Esophagus squamous epithelium (tissue), 5 donors: ENCODE measurements at regions not wholly inside any gene's neighbourhood (a gene's known extent, or its start where the extent isn't known, plus 50 kb on each side); places are given as distances from the start of the nearest gene placed in this dataset.

Experiments used
- DNase-seq: peaks from one replicate; lab custom pipeline; 2025; lab: John Stamatoyannopoulos, UW
- H3K27ac ChIP-seq, 4 donors: fragments of 200-600 bp; sonication (generic); one replicate each; pipeline ENCODE4 v1.5.1; 2016 to 2019; ENCODE audit warnings: mild to moderate bottlenecking in 1 of 4
- H3K27me3 ChIP-seq, 4 donors: fragments of 200-600 bp; sonication (generic); 1 replicate in 3 of 4; 2 replicates in 1 of 4; pipeline versions ENCODE4 v1.5.1 to v1.6.0; 2017 to 2021; ENCODE audit warnings: antibody characterized with exemption in 1 of 4
- H3K36me3 ChIP-seq, 3 donors: fragments of 200-600 bp; sonication (generic); one replicate each; pipeline ENCODE4 v1.5.1; 2016 to 2019
- H3K4me1 ChIP-seq, 3 donors: fragments of 200-600 bp; sonication (generic); one replicate each; pipeline ENCODE4 v1.5.1; 2017 to 2019
- H3K4me3 ChIP-seq, 4 donors: fragments of 200-600 bp; sonication (generic); 1 replicate in 3 of 4; 2 replicates in 1 of 4; pipeline ENCODE4 v1.5.1; 2016 to 2019; ENCODE audit warnings: mild to moderate bottlenecking in 2 of 4, moderate library complexity in 1 of 4
- H3K9me3 ChIP-seq, 3 donors: fragments of 200-600 bp; sonication (generic); one replicate each; pipeline ENCODE4 v1.5.1; 2016 to 2019
- CTCF ChIP-seq, 6 experiments: fragments of 450-650 bp in 4 of 6; fragments of 200-600 bp in 2 of 6; sonication (generic) in 2 of 6; IDR thresholded peaks; one replicate each; pipeline ENCODE4 v1.5.1; 2016 to 2019; ENCODE audit warnings: antibody characterized with exemption in 6 of 6, mild to moderate bottlenecking in 4 of 6, moderate library complexity in 4 of 6
- POLR2A ChIP-seq, 4 donors: fragments of 450-650 bp; IDR thresholded peaks; one replicate each; pipeline ENCODE4 v1.6.1; 2017; ENCODE audit warnings: antibody characterized with exemption in 4 of 4, mild to moderate bottlenecking in 4 of 4, moderate library complexity in 3 of 4
- WGBS, 2 donors: methylation state at CpG; one replicate each; pipeline ENCODE4 v1.1.5; 2018; 5-methylcytosine and 5-hydroxymethylcytosine counted together
- intact Hi-C: fragments of 100-400 bp; cut with DNase I; formaldehyde crosslinking; loops from one replicate; pipeline ENCODE4 v1.15.0; 2022
- donor health status: DM: yes; HTN: yes; CAD: no.

GRCh38 chr3:124158168-124158881 is 166.4 kb upstream of the ROPN1 start:
- 55 to 56% methylated on average over 3 to 5 of the region's 5 CpGs for whole genome bisulfite sequencing, 2 donors
- H3K9me3 ChIP-seq = no peaks in the 10 kb centered on the region
- DNase-seq = no peak
- intact Hi-C loops = no loop called here
- H3K27ac ChIP-seq = no peak overlapping the region
- H3K36me3 ChIP-seq = no peaks in the 10 kb centered on the region
- no peaks in the 10 kb centered on the region for H3K27me3 ChIP-seq
- H3K4me3 ChIP-seq = no peak overlapping the region
- no peak for TF ChIP-seq CTCF (IDR thresholded peaks at IDR 0.05)
- no peak for TF ChIP-seq POLR2A (IDR thresholded peaks at IDR 0.05)
- peaks cover 0 to 13% (median 0%) of the 10 kb centered on the region in 3 donors for H3K4me1 ChIP-seq

GRCh38 chr3:124161448-124161847 is 169.5 kb upstream of the ROPN1 start:
- no peak for TF ChIP-seq POLR2A (IDR thresholded peaks at IDR 0.05)
- WGBS, 2 donors = 71 to 80% methylated on average over 2 of the region's 2 CpGs

GRCh38 chr3:124163689-124164088 is 171.8 kb upstream of the ROPN1 start:
- TF ChIP-seq CTCF (IDR thresholded peaks at IDR 0.05) = no peak
- TF ChIP-seq POLR2A (IDR thresholded peaks at IDR 0.05) = no peak

More at GRCh38 chr3:124161448-124161847, 169.5 kb upstream of the ROPN1 start:
- Histone ChIP-seq H3K4me1 (peaks cover 0 to 12% (median 0%) of the 10 kb centered on the region in 3 donors), H3K9me3 (no peaks in the 10 kb centered on the region), H3K27me3 (no peaks in the 10 kb centered on the region), H3K27ac (no peak overlapping the region), H3K36me3 (no peaks in the 10 kb centered on the region), H3K4me3 (no peak overlapping the region)
- DNase-seq = no peak
- intact Hi-C loops = no loop called here

GRCh38 chr3:124168271-124168670 is 176.3 kb upstream of the ROPN1 start:
- Histone ChIP-seq H3K4me3 (no peak overlapping the region), H3K27ac (no peak overlapping the region), H3K27me3 (no peaks in the 10 kb centered on the region), H3K9me3 (no peaks in the 10 kb centered on the region), H3K36me3 (no peaks in the 10 kb centered on the region), H3K4me1 (no peaks in the 10 kb centered on the region)
- TF ChIP-seq CTCF (IDR thresholded peaks at IDR 0.05) (no peak), POLR2A (IDR thresholded peaks at IDR 0.05) (no peak)
- no peak for DNase-seq
- intact Hi-C loops = no loop called here

More at GRCh38 chr3:124163689-124164088, 171.8 kb upstream of the ROPN1 start:
- Histone ChIP-seq H3K4me3 (no peak overlapping the region), H3K27me3 (no peaks in the 10 kb centered on the region), H3K27ac (no peak overlapping the region), H3K4me1 (no peaks in the 10 kb centered on the region), H3K36me3 (no peaks in the 10 kb centered on the region), H3K9me3 (no peaks in the 10 kb centered on the region)
- intact Hi-C loops = no loop called here
- DNase-seq = no peak

GRCh38 chr3:124172283-124172682 is 180.4 kb upstream of the ROPN1 start:
- no peak for DNase-seq
- intact Hi-C loops = no loop called here
- Histone ChIP-seq H3K27me3 (no peaks in the 10 kb centered on the region), H3K9me3 (no peaks in the 10 kb centered on the region), H3K4me3 (no peak overlapping the region), H3K27ac (no peak overlapping the region), H3K4me1 (no peaks in the 10 kb centered on the region), H3K36me3 (no peaks in the 10 kb centered on the region)
- WGBS, 2 donors = 69 to 75% methylated on average over 2 of the region's 2 CpGs
- TF ChIP-seq CTCF (IDR thresholded peaks at IDR 0.05) = no peak
- no peak for TF ChIP-seq POLR2A (IDR thresholded peaks at IDR 0.05)
